Muscle layer of colon (tissue), 2 donors: ENCODE measurements at regions not wholly inside any gene's neighbourhood (a gene's known extent, or its start where the extent isn't known, plus 50 kb on each side); places are given as distances from the start of the nearest gene placed in this dataset.

Source experiments
- H3K27ac ChIP-seq: one replicate; pipeline ENCODE4 v1.7.0; 2013; ENCODE audit warnings: low read depth, mild to moderate bottlenecking, low read length, moderate library complexity
- H3K27me3 ChIP-seq, 2 donors: one replicate each; pipeline ENCODE4 v1.7.0; 2013; ENCODE audit warnings: low read length in 2 of 2, mild to moderate bottlenecking in 2 of 2; ENCODE audit not compliant: insufficient read depth in 2 of 2, control insufficient read depth in 1 of 2
- H3K36me3 ChIP-seq: one replicate; pipeline ENCODE4 v1.7.0; 2013; ENCODE audit warnings: mild to moderate bottlenecking, low read length; ENCODE audit not compliant: insufficient read depth
- H3K4me1 ChIP-seq: one replicate; pipeline ENCODE4 v1.7.0; 2013; ENCODE audit warnings: mild to moderate bottlenecking, low read length; ENCODE audit not compliant: insufficient read depth
- H3K4me3 ChIP-seq, 2 donors: one replicate each; pipeline ENCODE4 v1.7.0; 2013; ENCODE audit warnings: low read length in 2 of 2, low read depth in 1 of 2, mild to moderate bottlenecking in 1 of 2, moderate library complexity in 1 of 2
- H3K9ac ChIP-seq: one replicate; pipeline ENCODE4 v1.7.0; 2013; ENCODE audit warnings: low read length
- H3K9me3 ChIP-seq: one replicate; pipeline ENCODE4 v1.7.0; 2013; ENCODE audit warnings: mild to moderate bottlenecking, low read length
- donor health status: abdominal sarcoma.
- donor health status: Adenocarcinoma of cecum.

- H3K36me3 ChIP-seq, result no peaks in the 10 kb centered on the region
- H3K9ac ChIP-seq, result no peak overlapping the region
- peak overlapping the region; percentile 41 for H3K27ac ChIP-seq
- no peaks in the 10 kb centered on the region for H3K9me3 ChIP-seq
- H3K4me3 ChIP-seq, result no peak overlapping the region
- H3K4me1 ChIP-seq, result peaks cover 15% of the 10 kb centered on the region
- no peaks in the 10 kb centered on the region for H3K27me3 ChIP-seq
Observed at GRCh38 chr4:13160920-13161319, 323.2 kb downstream of the RAB28 start.

DNA sequence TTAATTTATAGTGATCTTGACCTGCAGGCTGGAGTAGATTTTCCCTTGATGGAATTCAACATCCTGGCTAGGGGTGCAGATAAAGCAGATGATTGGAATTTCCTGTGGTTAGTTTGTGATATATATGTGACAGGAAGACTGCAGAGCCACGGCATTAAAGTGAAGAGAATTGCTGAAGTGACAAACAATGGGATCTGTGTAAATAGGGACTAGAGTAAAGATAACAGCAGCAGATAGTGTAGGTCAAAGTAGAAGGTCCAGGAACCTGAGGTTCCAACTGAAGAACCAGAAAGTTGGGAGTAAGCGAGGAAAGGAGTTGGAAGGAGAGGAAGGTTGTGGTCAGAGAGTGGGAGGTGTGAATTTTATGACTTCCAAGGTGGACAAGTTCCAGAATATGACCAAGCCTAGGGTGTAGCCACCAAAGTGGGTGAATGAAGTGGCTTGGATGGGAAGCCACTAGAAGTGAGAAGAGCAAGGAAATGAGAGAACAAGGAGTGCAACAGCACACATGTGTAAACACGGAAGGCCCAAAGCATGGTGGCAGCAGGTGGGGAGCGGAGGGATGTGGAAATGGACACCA is 325.0 kb downstream of the RAB28 start:
- Histone ChIP-seq H3K4me1 (peaks cover 15% of the 10 kb centered on the region), H3K9me3 (no peaks in the 10 kb centered on the region), H3K4me3 (no peak overlapping the region), H3K9ac (no peak overlapping the region), H3K27me3 (no peaks in the 10 kb centered on the region), H3K27ac (no peak overlapping the region), H3K36me3 (no peaks in the 10 kb centered on the region)

- Histone ChIP-seq H3K27ac (no peak overlapping the region), H3K27me3 (no peaks in the 10 kb centered on the region), H3K9ac (no peak overlapping the region), H3K4me1 (peaks cover 6% of the 10 kb centered on the region), H3K9me3 (no peaks in the 10 kb centered on the region), H3K36me3 (no peaks in the 10 kb centered on the region), H3K4me3 (no peak overlapping the region)
Observed at GRCh38 chr4:13151194-13151593, 332.9 kb downstream of the RAB28 start.

- Histone ChIP-seq H3K4me3 (peak overlapping the region; percentile 11 to 25), H3K9ac (no peak overlapping the region), H3K4me1 (peaks cover 11% of the 10 kb centered on the region), H3K9me3 (no peaks in the 10 kb centered on the region), H3K36me3 (no peaks in the 10 kb centered on the region), H3K27ac (no peak overlapping the region), H3K27me3 (no peaks in the 10 kb centered on the region)
Observed at GRCh38 chr4:13143222-13144070, 340.7 kb downstream of the RAB28 start.

DNA sequence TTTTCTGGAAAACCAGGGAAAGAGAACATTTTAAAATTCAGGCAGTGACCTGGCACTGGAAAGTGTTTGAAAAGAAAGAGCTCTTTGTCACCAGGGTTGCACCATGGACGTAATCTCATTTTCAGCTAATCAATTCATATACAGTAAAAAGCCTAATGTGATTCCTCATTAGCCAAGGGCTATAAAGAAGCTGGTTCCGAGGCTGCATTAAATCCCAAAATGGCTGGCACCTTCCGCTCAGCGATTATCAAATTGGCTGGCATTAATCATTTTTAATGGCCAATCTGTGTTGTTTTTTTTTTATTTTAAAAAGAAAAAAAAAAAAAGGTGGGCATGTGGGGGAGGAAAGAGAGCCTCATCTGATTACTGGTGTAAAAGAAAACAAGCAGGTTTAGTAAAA is 341.4 kb downstream of the RAB28 start:
- H3K9me3 ChIP-seq, result no peaks in the 10 kb centered on the region
- no peaks in the 10 kb centered on the region for H3K36me3 ChIP-seq
- peaks cover 11% of the 10 kb centered on the region for H3K4me1 ChIP-seq
- H3K27ac ChIP-seq, result no peak overlapping the region
- no peak overlapping the region for H3K9ac ChIP-seq
- H3K4me3 ChIP-seq, result no peak overlapping the region
- no peaks in the 10 kb centered on the region for H3K27me3 ChIP-seq

DNA sequence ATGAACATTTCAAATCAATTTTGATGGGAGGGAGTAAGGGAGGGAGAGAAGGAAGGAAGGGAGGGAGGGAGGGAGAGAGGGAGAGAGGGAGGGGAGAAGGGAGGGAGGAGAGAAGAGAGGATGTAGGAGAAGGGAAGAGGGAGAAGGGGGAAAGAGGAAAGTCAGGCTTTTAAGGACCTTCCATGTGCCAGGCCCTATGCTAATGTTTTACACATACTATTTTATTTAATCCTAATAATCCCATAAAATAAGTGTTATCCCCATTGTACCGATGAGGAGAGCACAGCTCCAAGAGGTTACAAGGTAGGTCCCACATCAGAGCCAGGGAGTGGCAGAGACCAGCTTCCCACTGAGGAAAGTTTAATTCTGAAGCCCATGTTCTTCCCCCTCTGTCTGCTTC is 341.9 kb downstream of the RAB28 start:
- Histone ChIP-seq H3K27me3 (no peaks in the 10 kb centered on the region), H3K4me1 (peaks cover 11% of the 10 kb centered on the region), H3K9ac (no peak overlapping the region), H3K27ac (no peak overlapping the region), H3K36me3 (no peaks in the 10 kb centered on the region), H3K9me3 (no peaks in the 10 kb centered on the region), H3K4me3 (no peak overlapping the region)

DNA sequence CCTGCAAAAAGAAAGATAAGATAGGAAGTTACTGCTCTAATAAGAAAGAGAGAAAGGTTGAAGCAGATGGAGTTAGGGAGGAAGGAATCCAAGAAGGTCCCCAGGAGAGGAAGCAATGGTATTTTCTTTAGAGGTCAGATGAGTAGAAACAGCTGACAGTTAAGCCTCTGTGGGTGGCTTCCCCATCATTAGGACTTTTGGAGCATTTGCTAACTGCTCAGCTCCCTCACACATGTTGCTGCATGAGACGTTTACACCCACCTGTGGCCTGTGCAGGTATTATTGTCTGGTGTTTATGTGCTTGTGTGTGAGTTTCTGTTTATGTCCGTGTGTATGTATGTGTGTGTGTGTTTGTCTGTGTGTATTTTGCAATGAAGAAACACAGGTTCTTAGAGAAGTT is 346.8 kb downstream of the RAB28 start:
- no peak overlapping the region for H3K9ac ChIP-seq
- H3K36me3 ChIP-seq, result no peaks in the 10 kb centered on the region
- H3K27ac ChIP-seq, result no peak overlapping the region
- H3K9me3 ChIP-seq, result no peaks in the 10 kb centered on the region
- H3K4me1 ChIP-seq, result no peaks in the 10 kb centered on the region
- no peak overlapping the region for H3K4me3 ChIP-seq
- H3K27me3 ChIP-seq, result no peaks in the 10 kb centered on the region

GRCh38 chr4:13133700-13134099 is 350.4 kb downstream of the RAB28 start:
- H3K9ac ChIP-seq, result no peak overlapping the region
- H3K27me3 ChIP-seq, result no peaks in the 10 kb centered on the region
- H3K9me3 ChIP-seq, result no peaks in the 10 kb centered on the region
- H3K27ac ChIP-seq, result no peak overlapping the region
- no peak overlapping the region for H3K4me3 ChIP-seq
- no peaks in the 10 kb centered on the region for H3K4me1 ChIP-seq
- no peaks in the 10 kb centered on the region for H3K36me3 ChIP-seq

DNA sequence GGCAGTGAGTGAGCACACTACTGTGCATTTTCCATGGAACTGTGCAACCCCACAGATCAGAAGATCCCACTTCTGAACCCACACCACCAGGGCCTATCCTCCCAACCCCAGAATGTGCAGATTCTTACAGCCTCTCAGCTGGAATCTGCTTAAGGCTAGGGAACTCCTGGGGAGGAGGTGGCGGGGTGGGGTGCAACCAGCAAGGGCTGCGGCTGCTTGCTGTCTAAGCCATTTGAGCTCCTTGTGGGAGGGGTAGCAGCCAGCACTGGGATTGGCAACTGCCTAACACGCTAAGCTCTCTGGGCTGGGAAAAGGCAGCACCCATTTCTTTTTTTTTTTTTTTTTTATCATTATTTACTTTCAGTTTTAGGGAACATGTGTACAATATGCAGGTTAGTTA is 353.3 kb downstream of the RAB28 start:
- no peaks in the 10 kb centered on the region for H3K36me3 ChIP-seq
- no peak overlapping the region for H3K27ac ChIP-seq
- no peaks in the 10 kb centered on the region for H3K9me3 ChIP-seq
- no peak overlapping the region for H3K4me3 ChIP-seq
- H3K4me1 ChIP-seq, result no peaks in the 10 kb centered on the region
- no peak overlapping the region for H3K9ac ChIP-seq
- H3K27me3 ChIP-seq, result no peaks in the 10 kb centered on the region

DNA sequence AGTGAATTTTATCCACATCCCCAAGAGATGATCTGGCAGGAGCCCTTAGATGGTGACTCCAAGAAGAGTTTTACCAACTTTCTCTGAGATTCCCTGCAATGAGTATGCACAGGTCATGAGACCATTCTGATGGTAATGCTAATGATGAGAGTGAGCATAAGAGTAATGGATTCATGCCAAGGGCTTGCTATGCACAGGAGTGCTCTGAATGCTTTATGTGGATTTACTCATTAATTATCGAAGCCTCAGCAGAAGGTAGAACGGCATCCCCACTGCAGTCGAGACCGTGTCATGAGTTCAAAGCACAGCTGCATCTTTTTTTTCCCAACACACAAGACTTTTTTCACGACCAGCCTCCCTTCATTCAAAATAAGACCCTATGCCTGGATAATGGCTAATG is 355.0 kb downstream of the RAB28 start:
- H3K27me3 ChIP-seq, result no peaks in the 10 kb centered on the region
- no peaks in the 10 kb centered on the region for H3K9me3 ChIP-seq
- no peak overlapping the region for H3K27ac ChIP-seq
- no peaks in the 10 kb centered on the region for H3K4me1 ChIP-seq
- no peak overlapping the region for H3K4me3 ChIP-seq
- no peak overlapping the region for H3K9ac ChIP-seq
- H3K36me3 ChIP-seq, result no peaks in the 10 kb centered on the region

GRCh38 chr4:13126976-13127910 is 356.9 kb downstream of the RAB28 start:
- no peak overlapping the region for H3K27ac ChIP-seq
- no peak overlapping the region for H3K4me3 ChIP-seq
- H3K9me3 ChIP-seq, result no peaks in the 10 kb centered on the region
- no peaks in the 10 kb centered on the region for H3K36me3 ChIP-seq
- no peaks in the 10 kb centered on the region for H3K4me1 ChIP-seq
- no peaks in the 10 kb centered on the region for H3K27me3 ChIP-seq
- H3K9ac ChIP-seq, result no peak overlapping the region
